Right atrium auricular region (tissue), 2 donors: ENCODE measurements at regions not wholly inside any gene's neighbourhood (a gene's known extent, or its start where the extent isn't known, plus 50 kb on each side); places are given as distances from the start of the nearest gene placed in this dataset.

ENCODE experiments used
- DNase-seq: peaks from one replicate; pipeline ENCODE4 v3.0.0-alpha.2; 2019; ENCODE audit warnings: low spot score
- H3K27ac ChIP-seq, 2 donors: fragments of 200-600 bp; sonication (generic); 1 replicate in 1 of 2; 2 replicates in 1 of 2; pipeline ENCODE4 v1.5.1; 2016 to 2019
- H3K27me3 ChIP-seq, 2 donors: fragments of 200-600 bp; sonication (generic); one replicate each; pipeline versions ENCODE4 v1.5.1 to v1.6.0; 2017 to 2019
- H3K36me3 ChIP-seq: fragments of 200-600 bp; sonication (generic); one replicate; pipeline ENCODE4 v1.5.1; 2016
- H3K4me1 ChIP-seq, 2 donors: fragments of 200-600 bp; sonication (generic); one replicate each; pipeline versions ENCODE4 v1.5.1 to v1.6.0; 2017 to 2019
- H3K4me3 ChIP-seq, 2 donors: fragments of 200-600 bp; sonication (generic); 1 replicate in 1 of 2; 2 replicates in 1 of 2; pipeline ENCODE4 v1.5.1; 2017 to 2019; ENCODE audit warnings: mild to moderate bottlenecking in 1 of 2, moderate library complexity in 1 of 2
- H3K9me3 ChIP-seq, 2 donors: fragments of 200-600 bp; sonication (generic); one replicate each; pipeline ENCODE4 v1.5.1; 2019
- CTCF ChIP-seq, 2 donors: fragments of 200-600 bp; sonication (generic); IDR thresholded peaks; one replicate each; pipeline ENCODE4 v1.5.1; 2019; ENCODE audit warnings: antibody characterized with exemption in 2 of 2

- Histone ChIP-seq H3K36me3 (no peaks in the 10 kb centered on the region), H3K27ac (peak overlapping the region; percentile 26 to 38), H3K9me3 (peaks cover 0 to 2% of the 10 kb centered on the region in 2 donors), H3K4me3 (no peak overlapping the region), H3K4me1 (no peaks in the 10 kb centered on the region), H3K27me3 (no peaks in the 10 kb centered on the region)
- DNase-seq, result peak; percentile 68
- no peak for TF ChIP-seq CTCF (IDR thresholded peaks at IDR 0.05)
Measured at GRCh38 chr21:43300496-43301408, 126.2 kb downstream of the SIK1 start.

GRCh38 chr21:43299441-43300277 lies 127.3 kb downstream of the SIK1 start:
- peak; percentile 80 for DNase-seq
- peaks cover 0 to 8% of the 10 kb centered on the region in 2 donors for H3K9me3 ChIP-seq
- no peak overlapping the region for H3K4me3 ChIP-seq
- no peak for TF ChIP-seq CTCF (IDR thresholded peaks at IDR 0.05)
- no peaks in the 10 kb centered on the region for H3K36me3 ChIP-seq
- no peaks in the 10 kb centered on the region for H3K27me3 ChIP-seq
- H3K27ac ChIP-seq, result no peak overlapping the region
- no peaks in the 10 kb centered on the region for H3K4me1 ChIP-seq

GRCh38 chr21:43298546-43299440 lies 128.1 kb downstream of the SIK1 start:
- Histone ChIP-seq H3K4me1 (no peaks in the 10 kb centered on the region), H3K27ac (no peak overlapping the region), H3K36me3 (no peaks in the 10 kb centered on the region), H3K27me3 (no peaks in the 10 kb centered on the region), H3K4me3 (no peak overlapping the region), H3K9me3 (peaks cover 0 to 8% of the 10 kb centered on the region in 2 donors)
- no peak for TF ChIP-seq CTCF (IDR thresholded peaks at IDR 0.05)
- DNase-seq, result no peak

GRCh38 chr21:43297989-43298388 lies 128.9 kb downstream of the SIK1 start:
- no peak for TF ChIP-seq CTCF (IDR thresholded peaks at IDR 0.05)
- no peak for DNase-seq
- Histone ChIP-seq H3K4me3 (no peak overlapping the region), H3K27ac (no peak overlapping the region), H3K4me1 (no peaks in the 10 kb centered on the region), H3K36me3 (no peaks in the 10 kb centered on the region), H3K27me3 (no peaks in the 10 kb centered on the region), H3K9me3 (peaks cover 0 to 8% of the 10 kb centered on the region in 2 donors)

GRCh38 chr21:43297391-43297981 lies 128.7 kb downstream of the CRYAA start:
- Histone ChIP-seq H3K27ac (no peak overlapping the region), H3K4me1 (no peaks in the 10 kb centered on the region), H3K36me3 (no peaks in the 10 kb centered on the region), H3K4me3 (no peak overlapping the region), H3K9me3 (peaks cover 0 to 8% of the 10 kb centered on the region in 2 donors), H3K27me3 (no peaks in the 10 kb centered on the region)
- no peak for TF ChIP-seq CTCF (IDR thresholded peaks at IDR 0.05)
- no peak for DNase-seq
